Ovary (tissue), 3 donors: ENCODE measurements at regions not wholly inside any gene's neighbourhood (a gene's known extent, or its start where the extent isn't known, plus 50 kb on each side); places are given as distances from the start of the nearest gene placed in this dataset.
"Not testable (repeated sequence)": the region's sequence is repeated elsewhere in the genome, so short reads cannot be mapped to it uniquely, and the experiment has no call there.

ENCODE experiments used
- CTCF ChIP-seq, 3 donors: fragments of 450-650 bp in 2 of 3; fragments of 200-600 bp in 1 of 3; IDR thresholded peaks; one replicate each; pipeline versions ENCODE4 v1.5.1 to v1.8.0; 2016 to 2022; ENCODE audit warnings: antibody characterized with exemption in 3 of 3, mild to moderate bottlenecking in 1 of 3
- EP300 ChIP-seq: sonication (generic); formaldehyde crosslinking; IDR thresholded peaks from one replicate; pipeline ENCODE4 v1.6.1; 2017; ENCODE audit warnings: antibody characterized with exemption
- POLR2A ChIP-seq: fragments of 450-650 bp; IDR thresholded peaks from one replicate; pipeline ENCODE4 v1.6.1; 2017; ENCODE audit warnings: antibody characterized with exemption, mild to moderate bottlenecking, moderate library complexity
- donor health status: DM: no; HTN: no; CAD: no.

GRCh38 chr12:131635012-131635411, 75.9 kb upstream of the SFSWAP start:
- TF ChIP-seq POLR2A; EP300; CTCF (IDR thresholded peaks at IDR 0.05): not testable (repeated sequence)
